GM13977 (cell line): ENCODE measurements at regions not wholly inside any gene's neighbourhood (a gene's known extent, or its start where the extent isn't known, plus 50 kb on each side); places are given as distances from the start of the nearest gene placed in this dataset.

Experiments
- DNase-seq: peaks from one replicate; pipeline ENCODE4 v3.0.0; 2012; ENCODE audit warnings: low spot score
- CTCF ChIP-seq: IDR thresholded peaks from 2 replicates; pipeline ENCODE4 v1.5.1; 2012; ENCODE audit warnings: mild to moderate bottlenecking, control low read depth; ENCODE audit not compliant: insufficient read depth; ENCODE audit errors: extremely low read depth, missing control alignments
- in situ Hi-C: fragments of 300-500 bp; cut with MboI; formaldehyde crosslinking; loops from one replicate; pipeline ENCODE4 v1.12.0; 2022; ENCODE audit warnings: low sequenced_read_pairs, low pct_unique_long_range_greater_than_20kb, mixed read lengths, inconsistent platforms; ENCODE audit not compliant: unreplicated experiment

GRCh38 chr14:65997347-65997746 is 488.8 kb upstream of the CCDC196 start:
- in situ Hi-C loops = no loop called here
- DNase-seq = no peak
- TF ChIP-seq CTCF = no peak

GRCh38 chr14:65999865-66000264 is 486.3 kb upstream of the CCDC196 start:
- in situ Hi-C loops = no loop called here
- DNase-seq = no peak
- no peak for TF ChIP-seq CTCF

GRCh38 chr14:66000766-66001165 is 485.4 kb upstream of the CCDC196 start:
- TF ChIP-seq CTCF = no peak
- in situ Hi-C loops = no loop called here
- no peak for DNase-seq

GRCh38 chr14:66001356-66001755 is 484.8 kb upstream of the CCDC196 start:
- no peak for TF ChIP-seq CTCF
- in situ Hi-C loops = no loop called here
- DNase-seq = no peak

GRCh38 chr14:66003082-66003730 is 483.0 kb upstream of the CCDC196 start:
- no peak for DNase-seq
- in situ Hi-C loops = no loop called here
- TF ChIP-seq CTCF = no peak

- no peak for DNase-seq
- in situ Hi-C loops = no loop called here
- no peak for TF ChIP-seq CTCF
These were observed 480.2 kb upstream of the CCDC196 start for GRCh38 chr14:66005900-66006434.
